ENCODE measurements at regions not wholly inside any gene's neighbourhood (a gene's known extent, or its start where the extent isn't known, plus 50 kb on each side); places are given as distances from the start of the nearest gene placed in this dataset.

DNA sequence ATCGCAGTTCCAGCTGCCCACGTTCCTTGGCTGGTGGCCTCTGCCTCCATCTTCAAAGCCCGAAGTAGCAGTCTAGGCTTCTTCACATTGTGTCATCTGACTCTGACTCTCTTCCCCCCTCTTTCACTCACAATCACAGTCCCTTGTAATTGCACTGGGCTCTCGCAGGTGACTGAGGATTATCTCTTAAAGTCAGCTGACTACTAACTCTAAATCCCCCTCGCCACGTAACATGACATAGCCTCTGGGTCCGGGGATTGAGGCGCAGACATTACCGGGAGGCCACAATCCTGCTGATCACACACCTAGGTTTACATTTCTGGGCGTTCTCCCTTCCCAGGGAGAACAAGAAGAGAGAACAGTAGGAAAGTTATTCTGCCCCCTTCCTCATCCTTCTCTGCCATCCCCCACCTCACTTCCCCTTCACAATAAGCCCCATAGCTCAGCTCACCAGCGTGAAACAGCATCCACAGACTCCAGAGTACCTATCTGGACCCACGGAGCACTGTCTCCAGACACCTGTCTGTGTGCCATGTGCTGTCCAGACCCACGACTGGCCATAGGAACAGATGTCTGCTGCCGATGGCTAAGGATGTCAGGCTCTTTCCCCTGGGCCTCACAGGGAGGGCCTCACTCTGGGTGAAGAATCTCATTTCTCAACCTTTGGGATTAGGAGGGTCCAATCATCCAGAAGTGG, 64.3 kb upstream of the FZD7 start:
- TF ChIP-seq, protein P1, sequence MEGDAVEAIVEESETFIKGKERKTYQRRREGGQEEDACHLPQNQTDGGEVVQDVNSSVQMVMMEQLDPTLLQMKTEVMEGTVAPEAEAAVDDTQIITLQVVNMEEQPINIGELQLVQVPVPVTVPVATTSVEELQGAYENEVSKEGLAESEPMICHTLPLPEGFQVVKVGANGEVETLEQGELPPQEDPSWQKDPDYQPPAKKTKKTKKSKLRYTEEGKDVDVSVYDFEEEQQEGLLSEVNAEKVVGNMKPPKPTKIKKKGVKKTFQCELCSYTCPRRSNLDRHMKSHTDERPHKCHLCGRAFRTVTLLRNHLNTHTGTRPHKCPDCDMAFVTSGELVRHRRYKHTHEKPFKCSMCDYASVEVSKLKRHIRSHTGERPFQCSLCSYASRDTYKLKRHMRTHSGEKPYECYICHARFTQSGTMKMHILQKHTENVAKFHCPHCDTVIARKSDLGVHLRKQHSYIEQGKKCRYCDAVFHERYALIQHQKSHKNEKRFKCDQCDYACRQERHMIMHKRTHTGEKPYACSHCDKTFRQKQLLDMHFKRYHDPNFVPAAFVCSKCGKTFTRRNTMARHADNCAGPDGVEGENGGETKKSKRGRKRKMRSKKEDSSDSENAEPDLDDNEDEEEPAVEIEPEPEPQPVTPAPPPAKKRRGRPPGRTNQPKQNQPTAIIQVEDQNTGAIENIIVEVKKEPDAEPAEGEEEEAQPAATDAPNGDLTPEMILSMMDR (IDR thresholded peaks at IDR 0.05), result no peak
- TF ChIP-seq POLR2A (IDR thresholded peaks at IDR 0.05) (no peak), EP300 (IDR thresholded peaks at IDR 0.05) (no peak)
